ENCODE measurements at regions not wholly inside any gene's neighbourhood (a gene's known extent, or its start where the extent isn't known, plus 50 kb on each side); places are given as distances from the start of the nearest gene placed in this dataset.

DNA sequence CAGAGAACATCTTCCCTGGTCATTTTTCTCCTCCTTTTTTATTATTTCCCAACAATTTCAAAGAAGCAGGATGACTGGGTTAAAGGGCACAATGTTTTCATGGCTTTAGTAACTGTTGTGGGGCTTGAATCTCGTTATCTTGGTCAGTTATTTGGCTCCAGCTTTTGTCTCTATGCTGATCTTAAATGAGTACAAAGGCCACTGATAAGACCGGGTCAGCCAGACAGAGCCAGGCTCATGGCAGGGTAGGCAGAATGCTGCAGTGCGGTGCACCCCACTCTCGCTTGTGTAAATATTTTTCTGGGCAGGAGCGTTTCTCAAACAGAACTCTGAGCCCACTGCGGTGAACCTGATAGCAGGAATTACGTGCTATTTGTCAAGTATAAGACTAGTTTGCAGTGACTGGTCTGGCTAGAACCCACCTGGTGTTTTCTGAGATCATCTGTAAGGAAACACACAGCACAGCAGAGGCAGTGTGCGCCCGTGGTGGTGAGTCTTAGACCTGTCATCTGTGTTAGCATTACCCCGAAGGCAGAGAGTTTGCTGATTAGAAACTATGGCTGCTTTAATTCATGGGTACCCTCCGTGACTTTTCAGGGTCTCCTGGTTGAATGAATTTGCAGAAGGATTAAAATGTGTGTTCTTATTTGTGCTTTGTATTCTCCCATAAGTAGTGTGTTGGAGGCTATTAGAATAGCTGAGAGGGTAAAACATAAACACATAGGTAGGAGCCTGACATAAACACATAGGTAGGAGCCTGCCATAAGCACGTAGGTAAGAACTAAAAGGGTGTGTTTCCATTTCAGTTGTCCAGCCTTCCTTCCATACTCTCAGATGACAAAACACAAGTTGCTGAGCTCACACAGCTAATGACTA, 158.6 kb upstream of the DMRT1 start (continued):
- TF ChIP-seq TMF1 (CRISPR knock-in tag; IDR thresholded peaks at IDR 0.05; ENCODE audit: low read depth) (no peak; the same call in 1 of the 2 replicates), NR2F6 (IDR thresholded peaks at IDR 0.05) (peak; percentile 95), NR2F6 (CRISPR knock-in tag; IDR thresholded peaks at IDR 0.05) (peak; percentile 94), HIVEP1 (CRISPR knock-in tag; IDR thresholded peaks at IDR 0.05) (peak; percentile 54; the same call in 1 of the 2 replicates), ZNF543 (CRISPR knock-in tag; IDR thresholded peaks at IDR 0.05) (peak; percentile 80; the same call in 1 of the 2 replicates), POLR2A (IDR thresholded peaks at IDR 0.05; ENCODE audit: insufficient read depth in 1 of 2, low read depth in 2 of 2, low read length in 2 of 2) (peak; percentile 92 to 93), RXRB (CRISPR knock-in tag; IDR thresholded peaks at IDR 0.05; ENCODE audit: borderline replicate concordance) (peak; percentile 99), ZSCAN29 (CRISPR knock-in tag; conservative IDR thresholded peaks at IDR 0.05) (peak; percentile 93), CEBPG (CRISPR knock-in tag; IDR thresholded peaks at IDR 0.05) (peak; percentile 84), ZNF143 (CRISPR knock-in tag; IDR thresholded peaks at IDR 0.05) (no peak), MYNN (CRISPR knock-in tag; IDR thresholded peaks at IDR 0.05; ENCODE audit: low read depth) (no peak; the same call in 1 of the 2 replicates), ZNF138 (CRISPR knock-in tag; IDR thresholded peaks at IDR 0.05; ENCODE audit: low read depth) (no peak; the same call in 1 of the 2 replicates), ZNF468 (CRISPR knock-in tag; IDR thresholded peaks at IDR 0.05) (no peak), MBNL3 (CRISPR knock-in tag; conservative IDR thresholded peaks at IDR 0.05) (no peak), HMG20B (CRISPR knock-in tag; conservative IDR thresholded peaks at IDR 0.05) (peak; percentile 87), NR1H2 (CRISPR knock-in tag; IDR thresholded peaks at IDR 0.05; ENCODE audit: borderline replicate concordance, low read depth) (no peak; the same call in 1 of the 2 replicates)
- TF ChIP-seq, protein P1, sequence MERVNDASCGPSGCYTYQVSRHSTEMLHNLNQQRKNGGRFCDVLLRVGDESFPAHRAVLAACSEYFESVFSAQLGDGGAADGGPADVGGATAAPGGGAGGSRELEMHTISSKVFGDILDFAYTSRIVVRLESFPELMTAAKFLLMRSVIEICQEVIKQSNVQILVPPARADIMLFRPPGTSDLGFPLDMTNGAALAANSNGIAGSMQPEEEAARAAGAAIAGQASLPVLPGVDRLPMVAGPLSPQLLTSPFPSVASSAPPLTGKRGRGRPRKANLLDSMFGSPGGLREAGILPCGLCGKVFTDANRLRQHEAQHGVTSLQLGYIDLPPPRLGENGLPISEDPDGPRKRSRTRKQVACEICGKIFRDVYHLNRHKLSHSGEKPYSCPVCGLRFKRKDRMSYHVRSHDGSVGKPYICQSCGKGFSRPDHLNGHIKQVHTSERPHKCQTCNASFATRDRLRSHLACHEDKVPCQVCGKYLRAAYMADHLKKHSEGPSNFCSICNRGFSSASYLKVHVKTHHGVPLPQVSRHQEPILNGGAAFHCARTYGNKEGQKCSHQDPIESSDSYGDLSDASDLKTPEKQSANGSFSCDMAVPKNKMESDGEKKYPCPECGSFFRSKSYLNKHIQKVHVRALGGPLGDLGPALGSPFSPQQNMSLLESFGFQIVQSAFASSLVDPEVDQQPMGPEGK (CRISPR knock-in tag; IDR thresholded peaks at IDR 0.05): peak; percentile 78
- TF ChIP-seq, protein P2, sequence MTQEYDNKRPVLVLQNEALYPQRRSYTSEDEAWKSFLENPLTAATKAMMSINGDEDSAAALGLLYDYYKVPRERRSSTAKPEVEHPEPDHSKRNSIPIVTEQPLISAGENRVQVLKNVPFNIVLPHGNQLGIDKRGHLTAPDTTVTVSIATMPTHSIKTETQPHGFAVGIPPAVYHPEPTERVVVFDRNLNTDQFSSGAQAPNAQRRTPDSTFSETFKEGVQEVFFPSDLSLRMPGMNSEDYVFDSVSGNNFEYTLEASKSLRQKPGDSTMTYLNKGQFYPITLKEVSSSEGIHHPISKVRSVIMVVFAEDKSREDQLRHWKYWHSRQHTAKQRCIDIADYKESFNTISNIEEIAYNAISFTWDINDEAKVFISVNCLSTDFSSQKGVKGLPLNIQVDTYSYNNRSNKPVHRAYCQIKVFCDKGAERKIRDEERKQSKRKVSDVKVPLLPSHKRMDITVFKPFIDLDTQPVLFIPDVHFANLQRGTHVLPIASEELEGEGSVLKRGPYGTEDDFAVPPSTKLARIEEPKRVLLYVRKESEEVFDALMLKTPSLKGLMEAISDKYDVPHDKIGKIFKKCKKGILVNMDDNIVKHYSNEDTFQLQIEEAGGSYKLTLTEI (CRISPR knock-in tag; conservative IDR thresholded peaks at IDR 0.05): no peak
- TF ChIP-seq, protein P3, sequence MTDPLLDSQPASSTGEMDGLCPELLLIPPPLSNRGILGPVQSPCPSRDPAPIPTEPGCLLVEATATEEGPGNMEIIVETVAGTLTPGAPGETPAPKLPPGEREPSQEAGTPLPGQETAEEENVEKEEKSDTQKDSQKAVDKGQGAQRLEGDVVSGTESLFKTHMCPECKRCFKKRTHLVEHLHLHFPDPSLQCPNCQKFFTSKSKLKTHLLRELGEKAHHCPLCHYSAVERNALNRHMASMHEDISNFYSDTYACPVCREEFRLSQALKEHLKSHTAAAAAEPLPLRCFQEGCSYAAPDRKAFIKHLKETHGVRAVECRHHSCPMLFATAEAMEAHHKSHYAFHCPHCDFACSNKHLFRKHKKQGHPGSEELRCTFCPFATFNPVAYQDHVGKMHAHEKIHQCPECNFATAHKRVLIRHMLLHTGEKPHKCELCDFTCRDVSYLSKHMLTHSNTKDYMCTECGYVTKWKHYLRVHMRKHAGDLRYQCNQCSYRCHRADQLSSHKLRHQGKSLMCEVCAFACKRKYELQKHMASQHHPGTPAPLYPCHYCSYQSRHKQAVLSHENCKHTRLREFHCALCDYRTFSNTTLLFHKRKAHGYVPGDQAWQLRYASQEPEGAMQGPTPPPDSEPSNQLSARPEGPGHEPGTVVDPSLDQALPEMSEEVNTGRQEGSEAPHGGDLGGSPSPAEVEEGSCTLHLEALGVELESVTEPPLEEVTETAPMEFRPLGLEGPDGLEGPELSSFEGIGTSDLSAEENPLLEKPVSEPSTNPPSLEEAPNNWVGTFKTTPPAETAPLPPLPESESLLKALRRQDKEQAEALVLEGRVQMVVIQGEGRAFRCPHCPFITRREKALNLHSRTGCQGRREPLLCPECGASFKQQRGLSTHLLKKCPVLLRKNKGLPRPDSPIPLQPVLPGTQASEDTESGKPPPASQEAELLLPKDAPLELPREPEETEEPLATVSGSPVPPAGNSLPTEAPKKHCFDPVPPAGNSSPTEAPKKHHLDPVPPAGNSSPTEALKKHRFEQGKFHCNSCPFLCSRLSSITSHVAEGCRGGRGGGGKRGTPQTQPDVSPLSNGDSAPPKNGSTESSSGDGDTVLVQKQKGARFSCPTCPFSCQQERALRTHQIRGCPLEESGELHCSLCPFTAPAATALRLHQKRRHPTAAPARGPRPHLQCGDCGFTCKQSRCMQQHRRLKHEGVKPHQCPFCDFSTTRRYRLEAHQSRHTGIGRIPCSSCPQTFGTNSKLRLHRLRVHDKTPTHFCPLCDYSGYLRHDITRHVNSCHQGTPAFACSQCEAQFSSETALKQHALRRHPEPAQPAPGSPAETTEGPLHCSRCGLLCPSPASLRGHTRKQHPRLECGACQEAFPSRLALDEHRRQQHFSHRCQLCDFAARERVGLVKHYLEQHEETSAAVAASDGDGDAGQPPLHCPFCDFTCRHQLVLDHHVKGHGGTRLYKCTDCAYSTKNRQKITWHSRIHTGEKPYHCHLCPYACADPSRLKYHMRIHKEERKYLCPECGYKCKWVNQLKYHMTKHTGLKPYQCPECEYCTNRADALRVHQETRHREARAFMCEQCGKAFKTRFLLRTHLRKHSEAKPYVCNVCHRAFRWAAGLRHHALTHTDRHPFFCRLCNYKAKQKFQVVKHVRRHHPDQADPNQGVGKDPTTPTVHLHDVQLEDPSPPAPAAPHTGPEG (CRISPR knock-in tag; IDR thresholded peaks at IDR 0.05): no peak
- TF ChIP-seq, protein P4, sequence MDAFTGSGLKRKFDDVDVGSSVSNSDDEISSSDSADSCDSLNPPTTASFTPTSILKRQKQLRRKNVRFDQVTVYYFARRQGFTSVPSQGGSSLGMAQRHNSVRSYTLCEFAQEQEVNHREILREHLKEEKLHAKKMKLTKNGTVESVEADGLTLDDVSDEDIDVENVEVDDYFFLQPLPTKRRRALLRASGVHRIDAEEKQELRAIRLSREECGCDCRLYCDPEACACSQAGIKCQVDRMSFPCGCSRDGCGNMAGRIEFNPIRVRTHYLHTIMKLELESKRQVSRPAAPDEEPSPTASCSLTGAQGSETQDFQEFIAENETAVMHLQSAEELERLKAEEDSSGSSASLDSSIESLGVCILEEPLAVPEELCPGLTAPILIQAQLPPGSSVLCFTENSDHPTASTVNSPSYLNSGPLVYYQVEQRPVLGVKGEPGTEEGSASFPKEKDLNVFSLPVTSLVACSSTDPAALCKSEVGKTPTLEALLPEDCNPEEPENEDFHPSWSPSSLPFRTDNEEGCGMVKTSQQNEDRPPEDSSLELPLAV (CRISPR knock-in tag; conservative IDR thresholded peaks at IDR 0.05; ENCODE audit: low read depth): no peak

Data from HepG2 (cell line).